CD1c-positive myeloid dendritic cell (primary cell): ENCODE measurements at regions not wholly inside any gene's neighbourhood (a gene's known extent, or its start where the extent isn't known, plus 50 kb on each side); places are given as distances from the start of the nearest gene placed in this dataset.

Experiments used
- DNase-seq: peaks from one replicate; pipeline ENCODE4 v3.0.0-alpha.2; 2016; ENCODE audit errors: extremely low spot score

DNA sequence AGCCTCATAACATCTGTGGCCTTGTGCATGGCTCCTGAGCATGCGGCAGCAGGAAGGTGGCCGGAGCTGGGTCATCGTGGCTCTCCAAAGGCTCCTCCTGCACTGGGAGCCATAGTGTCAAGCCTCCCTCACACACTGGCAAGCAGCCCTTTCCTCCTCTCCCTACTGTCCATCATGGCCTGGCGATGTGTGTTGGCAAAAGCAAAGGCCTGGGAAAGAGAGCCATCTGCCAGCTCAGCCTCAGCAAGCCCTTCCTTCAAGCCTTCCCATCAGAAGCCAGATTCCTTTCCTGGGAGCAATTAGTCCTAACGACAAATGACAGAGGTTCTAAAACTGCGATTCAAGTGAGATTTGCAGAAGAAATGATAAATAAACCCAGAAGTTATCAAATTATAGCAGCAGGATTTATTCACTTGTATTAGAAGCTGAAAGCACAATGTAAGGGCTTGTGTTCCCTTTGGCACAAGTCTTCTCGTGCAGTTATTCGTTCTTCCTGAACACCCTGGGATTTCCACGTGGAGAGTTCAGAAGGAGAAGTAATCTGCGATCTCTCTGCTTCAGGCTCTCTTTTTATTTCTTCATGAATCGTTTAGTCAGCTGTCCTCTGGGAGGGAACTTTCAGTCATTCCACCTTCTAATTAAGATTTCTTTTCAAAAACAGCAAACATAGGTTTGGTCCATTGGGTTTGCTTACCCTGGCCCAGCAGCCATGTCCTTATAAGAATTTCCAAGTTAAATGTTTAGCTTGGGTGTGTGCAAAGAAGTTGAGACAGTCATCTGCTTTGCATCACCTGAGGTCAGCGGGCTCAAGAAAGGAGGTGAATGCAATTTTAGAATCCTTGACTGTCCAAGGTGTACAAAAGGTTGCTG is 110.3 kb upstream of the TMC3 start:
- no peak for DNase-seq

DNA sequence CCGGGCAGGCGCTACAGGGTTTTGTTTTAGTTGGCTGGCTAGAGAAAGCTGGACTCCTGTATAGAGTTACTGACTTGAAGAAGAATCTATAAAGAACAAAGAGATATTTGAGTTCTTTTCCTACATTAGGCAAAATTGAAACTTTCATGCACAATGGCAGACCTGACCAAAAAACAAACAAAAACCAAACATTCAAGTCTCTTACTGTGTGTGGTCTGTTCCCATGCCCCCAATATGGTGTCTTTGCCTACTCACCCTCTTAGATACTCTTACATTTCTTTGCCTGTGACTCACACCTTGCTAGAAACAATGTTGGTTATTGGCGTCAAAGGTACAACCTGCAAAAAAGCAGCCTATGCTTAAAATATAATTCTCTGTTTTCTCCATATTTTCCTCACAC is 109.5 kb upstream of the TMC3 start:
- DNase-seq = no peak

DNA sequence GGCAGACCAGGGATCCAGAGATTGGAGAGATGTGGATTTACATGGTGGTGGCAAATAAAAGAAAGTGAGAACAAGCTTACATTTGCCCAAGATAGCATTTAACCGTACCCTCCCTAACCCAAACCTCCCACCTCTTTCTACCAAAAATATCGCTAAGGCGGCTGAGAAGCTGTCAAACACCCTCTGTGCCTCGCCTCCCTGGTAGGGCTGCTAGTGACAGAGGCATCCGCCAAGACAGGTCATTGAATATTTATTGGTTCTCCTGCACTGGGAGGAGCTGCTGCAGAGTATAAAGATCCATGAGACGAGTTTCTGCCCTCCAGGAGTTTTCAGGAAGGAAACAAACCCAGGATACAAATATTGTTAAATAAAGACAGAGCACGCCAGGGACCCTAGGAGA is 107.3 kb upstream of the TMC3 start:
- DNase-seq = no peak

DNA sequence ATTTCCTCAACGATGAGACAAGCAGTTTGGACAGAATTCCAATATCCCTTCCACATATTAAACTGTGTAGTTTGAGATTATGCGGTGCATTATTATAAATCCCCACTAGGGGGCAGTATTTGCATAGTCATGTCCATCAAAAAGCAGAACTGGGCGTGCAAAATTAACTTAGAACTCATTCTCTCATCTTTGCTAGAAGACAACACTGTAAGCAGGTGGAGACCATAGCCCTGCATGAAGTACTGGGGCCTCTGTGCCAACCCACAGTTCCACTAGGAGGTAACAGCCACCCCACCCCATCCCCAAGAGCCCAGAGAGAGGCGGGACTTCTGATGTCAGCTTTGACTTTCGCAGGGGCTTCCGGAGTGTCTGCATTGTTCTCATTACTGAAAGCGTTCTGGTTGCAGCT is 106.6 kb upstream of the TMC3 start:
- DNase-seq = peak; percentile 80

DNA sequence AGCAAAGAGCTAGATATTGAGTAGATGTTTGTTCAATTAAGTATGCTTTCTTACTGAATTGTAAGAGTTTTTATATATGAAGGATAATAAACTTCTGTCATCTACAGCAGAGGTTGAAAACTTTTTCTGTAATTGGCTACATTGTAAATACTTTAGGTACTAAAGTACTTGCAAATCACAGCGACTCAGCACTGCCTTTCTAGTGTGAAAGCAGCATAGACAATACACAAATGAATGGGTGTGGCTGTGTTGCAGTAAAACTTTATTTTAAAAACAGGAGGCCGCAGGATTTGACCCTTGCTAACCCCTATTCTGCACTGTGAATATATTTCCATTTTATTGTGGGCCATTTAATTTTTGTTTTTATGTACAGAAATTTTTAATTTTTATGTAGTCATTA is 104.3 kb upstream of the TMC3 start:
- DNase-seq = no peak

DNA sequence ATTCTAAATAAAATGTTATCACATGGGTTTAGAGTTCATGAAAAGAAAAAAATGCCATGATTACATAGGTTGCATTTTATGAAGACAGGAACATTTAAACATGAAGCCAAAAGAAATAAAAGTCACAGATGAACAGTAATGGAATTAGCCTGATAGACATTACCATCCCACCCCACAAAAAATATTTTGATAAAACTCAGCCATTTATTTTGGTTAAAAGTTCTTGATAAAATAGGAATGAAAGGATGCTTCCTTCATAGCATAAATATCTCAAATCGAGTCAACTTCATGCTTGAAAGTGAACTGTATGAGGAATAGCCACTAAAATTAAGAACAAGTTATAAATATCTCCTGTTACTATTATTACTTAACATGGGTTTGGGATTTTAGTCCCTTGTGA is 101.9 kb upstream of the TMC3 start:
- no peak for DNase-seq

DNA sequence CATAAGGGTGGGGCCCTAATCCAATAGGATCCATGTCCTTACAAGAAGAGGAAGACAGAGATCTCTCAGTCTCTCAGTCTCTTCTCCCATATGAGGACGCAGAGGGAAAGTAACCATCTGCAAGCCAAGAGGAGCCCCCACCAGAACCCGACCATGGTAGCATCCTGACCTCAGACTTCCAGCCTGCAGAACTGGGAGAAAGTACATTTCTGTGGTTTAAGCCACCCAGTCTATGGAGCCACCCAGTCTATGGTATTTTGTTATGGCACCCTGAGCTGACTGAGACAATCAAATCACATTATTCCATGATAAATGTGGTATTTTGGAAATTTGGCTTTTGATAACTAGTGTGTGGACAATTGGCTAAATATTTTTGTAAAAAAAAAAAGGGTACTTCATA is 101.5 kb upstream of the TMC3 start:
- DNase-seq = no peak

DNA sequence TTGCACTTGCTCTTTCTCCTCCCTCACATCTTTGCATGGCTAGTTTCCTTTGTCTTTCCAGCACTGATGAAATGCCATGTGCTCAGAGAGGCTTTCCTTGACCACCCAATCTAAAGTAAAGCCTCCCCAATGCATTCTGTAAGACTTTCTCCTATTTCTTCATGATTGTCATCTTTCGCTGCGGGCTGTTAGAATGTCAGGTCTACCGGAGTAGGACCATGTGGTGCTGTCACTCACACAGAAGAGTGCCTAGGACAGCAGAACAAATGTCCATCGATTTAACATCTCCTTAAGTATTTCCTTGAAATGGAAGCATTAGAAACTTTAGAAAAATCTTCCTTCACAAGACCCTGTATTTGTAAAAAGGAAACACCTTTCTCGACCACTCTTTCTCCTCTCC is 99.9 kb upstream of the TMC3 start:
- no peak for DNase-seq

DNA sequence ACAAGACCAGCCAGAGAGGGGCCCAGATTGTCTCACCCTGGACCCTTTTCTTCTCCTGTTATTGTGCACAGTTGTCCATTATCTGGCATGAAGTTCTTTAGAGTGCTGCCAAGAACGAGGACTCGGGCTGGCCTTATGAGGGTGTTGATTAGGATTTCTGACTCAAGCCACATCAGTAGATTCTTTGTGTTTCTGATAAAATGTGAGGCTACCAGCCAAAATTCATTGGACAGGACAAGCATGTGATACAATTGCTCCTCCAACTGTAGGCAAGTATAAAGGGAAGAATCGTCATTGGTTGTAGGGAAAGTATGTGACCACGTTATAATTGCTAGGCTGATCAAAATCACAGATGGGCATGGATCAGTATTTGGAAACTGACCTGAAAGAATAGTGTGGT is 99.2 kb upstream of the TMC3 start:
- no peak for DNase-seq

DNA sequence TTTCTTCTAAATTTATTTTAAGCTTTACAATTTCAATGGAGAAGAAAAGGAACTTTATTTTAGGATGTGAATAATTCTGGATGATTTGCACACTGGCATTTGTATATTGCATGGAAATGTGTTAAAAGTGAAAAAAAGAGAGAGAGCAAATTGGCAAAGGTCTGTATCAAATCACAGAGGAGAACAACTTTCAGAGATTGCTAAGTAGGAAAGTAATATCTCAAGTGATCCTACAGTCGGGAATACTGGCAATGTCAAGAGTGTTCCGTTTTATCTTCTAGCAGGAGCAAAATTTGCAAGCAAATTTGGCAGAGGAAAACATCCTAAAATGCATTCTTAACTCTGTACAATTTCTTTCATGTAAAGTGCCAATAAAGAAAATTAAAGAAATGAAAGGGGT is 97.1 kb upstream of the TMC3 start:
- DNase-seq = no peak

DNA sequence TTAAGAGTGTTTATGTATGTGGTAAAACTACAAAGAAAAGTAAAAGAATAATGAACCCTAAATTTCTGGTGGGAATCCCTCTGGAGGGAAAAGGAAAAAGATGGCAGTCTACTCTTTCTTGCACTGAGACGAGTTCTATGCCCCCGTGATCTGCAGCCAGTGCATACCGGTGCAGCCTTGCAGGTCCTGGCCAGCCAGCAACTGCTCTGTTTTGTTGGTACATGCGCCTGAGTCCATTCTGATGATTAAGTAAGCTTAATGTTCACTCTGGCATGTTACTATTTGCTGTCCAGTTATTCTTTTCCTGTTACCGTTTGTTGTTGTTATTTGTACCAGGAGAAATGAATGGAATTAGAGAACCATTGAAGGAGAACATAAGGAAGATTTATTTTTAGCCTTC is 95.1 kb upstream of the TMC3 start:
- no peak for DNase-seq

DNA sequence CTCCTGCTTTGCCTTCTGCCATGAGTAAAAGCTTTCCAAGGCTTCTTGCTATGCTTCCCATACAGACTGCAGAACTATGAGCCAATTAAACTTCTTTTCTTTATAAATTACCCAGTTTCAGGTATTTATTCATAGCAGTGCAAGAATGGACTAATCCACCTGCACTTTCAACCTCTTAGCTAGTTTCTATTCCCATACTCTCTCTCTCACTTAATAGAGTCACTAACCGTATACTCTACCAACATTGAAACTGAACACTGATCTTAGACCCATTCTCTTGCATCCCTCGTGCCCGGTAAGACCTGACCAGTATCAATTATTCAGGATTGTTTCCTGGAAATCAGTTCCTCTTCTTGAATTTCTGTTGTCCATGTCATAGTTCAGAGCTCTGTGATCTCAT is 92.7 kb upstream of the TMC3 start:
- no peak for DNase-seq

DNA sequence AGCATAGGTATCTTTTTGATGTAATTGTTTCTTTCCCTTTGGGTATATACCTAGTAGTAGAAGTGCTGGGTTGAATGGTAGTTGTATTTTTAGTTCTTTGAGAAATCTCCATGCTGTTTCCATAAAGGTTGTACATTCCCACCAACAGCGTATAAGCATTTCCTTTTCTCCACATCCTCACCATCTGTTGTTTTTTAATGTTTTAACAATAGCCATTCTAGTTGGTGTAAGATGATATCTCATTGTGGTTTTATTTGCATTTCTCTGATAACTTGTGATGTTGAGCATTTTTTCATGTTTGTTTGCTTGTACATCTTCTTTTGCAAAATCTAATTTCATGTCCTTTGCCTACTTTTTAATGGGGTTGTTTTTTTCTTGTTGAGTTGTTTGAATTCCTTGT is 80.0 kb upstream of the TMC3 start:
- DNase-seq = no peak

DNA sequence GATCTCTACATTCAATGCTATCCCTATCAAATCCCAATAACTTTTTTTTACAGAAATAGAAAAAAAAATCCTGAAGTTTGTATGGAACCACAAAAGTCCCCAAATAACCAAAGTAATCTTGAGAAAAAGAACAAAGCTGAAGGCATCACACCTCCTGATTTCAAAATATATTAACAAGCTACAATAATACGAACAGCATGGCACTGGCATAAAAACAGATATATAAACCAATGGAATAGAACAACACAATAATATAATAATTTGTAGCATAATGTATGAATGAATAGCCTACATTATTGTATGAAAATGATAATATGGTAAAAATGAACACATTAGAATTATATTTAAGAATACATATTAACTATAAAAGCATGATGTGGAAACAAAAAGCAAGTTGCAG is 76.7 kb upstream of the TMC3 start:
- DNase-seq = no peak

DNA sequence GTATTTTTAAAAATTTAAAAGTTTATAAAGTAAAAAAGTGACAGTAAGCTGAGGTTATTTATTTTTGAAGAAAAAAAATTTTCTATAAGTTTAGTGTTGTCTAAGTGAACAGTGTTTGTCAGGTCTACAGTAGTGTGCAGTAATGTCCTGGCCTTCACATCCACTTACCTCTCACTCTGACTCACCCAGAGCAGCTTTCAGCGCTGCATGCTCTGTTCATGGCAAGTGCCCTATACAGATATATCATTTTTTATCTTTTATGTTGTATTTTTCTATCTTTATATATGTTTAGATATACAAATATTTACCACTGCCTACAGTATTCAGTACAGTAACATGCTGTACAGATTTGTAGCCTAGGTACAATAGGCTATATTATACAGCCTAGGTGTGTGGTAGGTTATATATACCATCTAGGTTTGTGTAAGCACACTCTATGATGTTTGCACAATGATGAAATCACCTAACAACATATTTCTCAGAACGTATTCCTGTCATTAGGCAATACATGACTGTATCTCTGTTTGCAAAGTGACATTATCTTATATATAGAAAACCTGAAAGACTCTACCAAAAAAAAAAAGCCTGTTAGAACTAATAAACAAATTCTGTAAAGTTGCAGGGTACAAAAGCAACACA is 75.9 kb upstream of the TMC3 start:
- no peak for DNase-seq

DNA sequence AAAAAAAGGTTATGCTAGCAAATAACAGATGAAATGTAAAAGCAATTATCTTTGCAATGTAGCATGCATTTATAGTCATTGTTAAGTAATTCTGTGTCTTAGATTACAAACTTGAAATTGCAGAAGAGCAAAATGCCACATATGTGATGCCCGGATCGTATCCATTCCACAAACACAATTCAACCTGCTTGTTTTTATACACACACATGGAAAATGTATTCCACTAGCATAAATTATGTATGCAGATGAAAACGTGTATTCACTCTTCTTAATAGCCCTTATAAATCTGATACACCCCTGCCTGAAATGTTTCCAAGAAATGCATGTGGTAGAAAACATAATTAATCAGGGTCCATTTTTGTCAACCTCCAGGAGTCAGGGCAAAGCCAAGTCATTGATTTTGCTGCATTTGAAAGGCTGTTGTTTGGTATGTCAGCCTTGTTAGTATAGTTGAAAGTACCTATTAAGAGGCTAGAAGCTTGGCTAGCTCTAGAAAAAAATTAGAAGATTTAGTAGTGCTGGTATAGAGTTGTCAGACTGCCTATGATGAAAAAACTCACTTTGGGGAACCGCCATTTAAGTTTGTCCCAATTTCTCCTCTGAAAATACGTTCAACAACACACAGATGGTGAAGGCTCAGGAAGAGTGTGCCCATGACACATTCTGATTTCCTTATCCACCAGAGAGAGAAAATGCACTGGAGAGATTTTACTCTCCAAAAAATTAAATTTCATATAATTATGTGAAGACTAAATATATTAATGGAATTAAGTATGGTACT is 69.2 kb upstream of the TMC3 start:
- DNase-seq = no peak

DNA sequence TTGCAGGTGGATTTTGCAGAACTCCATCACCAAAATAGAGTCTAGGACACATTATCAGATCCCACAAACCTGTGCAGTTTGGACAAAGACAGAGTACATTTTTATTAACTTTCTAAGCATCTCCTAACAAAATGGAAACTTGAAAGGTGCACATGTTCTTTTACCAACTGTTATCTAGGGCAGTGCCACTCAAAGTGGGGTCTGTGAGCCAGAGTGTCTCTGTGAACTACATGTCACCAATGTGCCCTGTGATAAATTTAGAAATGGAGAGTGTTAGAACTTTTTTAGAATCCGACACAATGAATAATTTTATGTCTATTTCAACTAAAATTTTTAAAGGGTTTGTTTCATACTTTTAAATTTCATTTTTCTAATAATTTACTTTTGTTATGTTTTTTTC is 68.4 kb upstream of the TMC3 start:
- no peak for DNase-seq

DNA sequence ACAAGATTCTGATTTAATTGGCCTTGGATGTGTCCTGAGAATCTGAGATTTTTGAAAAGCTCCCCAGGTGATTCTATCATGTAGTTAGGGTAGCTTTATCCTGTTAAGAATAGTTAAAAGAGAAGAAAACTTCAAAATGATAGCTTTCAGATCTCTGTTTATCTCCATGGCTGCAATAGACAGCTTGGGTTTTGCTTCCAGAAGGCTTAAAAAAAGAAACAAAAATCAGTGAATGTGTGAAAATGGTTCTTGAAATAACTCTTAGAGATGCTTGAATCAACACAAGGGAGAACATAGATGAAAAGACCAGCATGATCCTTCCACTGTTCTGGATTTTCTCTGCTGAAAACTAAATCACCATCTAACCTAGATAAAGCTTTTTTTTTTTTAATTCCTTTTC is 60.8 kb upstream of the TMC3 start:
- no peak for DNase-seq

DNA sequence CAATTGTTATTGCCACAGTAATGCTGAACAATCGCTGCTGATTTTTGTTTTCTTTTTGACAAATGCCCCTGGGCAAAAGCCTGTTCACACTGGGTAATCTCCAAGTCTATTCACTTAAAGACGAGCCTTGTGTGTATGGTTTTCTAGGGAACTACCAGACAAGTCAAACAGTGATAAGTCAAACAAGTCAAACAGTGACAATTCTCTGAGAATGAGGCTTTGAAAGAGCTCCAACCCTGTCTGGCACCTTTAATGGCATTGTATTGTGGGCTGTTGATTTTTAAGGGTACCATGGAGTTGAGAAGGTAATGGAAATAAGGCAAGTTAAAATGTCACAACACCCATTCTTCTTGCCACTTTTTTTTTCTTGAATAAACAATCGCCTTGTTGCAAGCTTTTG is 59.4 kb upstream of the TMC3 start:
- DNase-seq = no peak

DNA sequence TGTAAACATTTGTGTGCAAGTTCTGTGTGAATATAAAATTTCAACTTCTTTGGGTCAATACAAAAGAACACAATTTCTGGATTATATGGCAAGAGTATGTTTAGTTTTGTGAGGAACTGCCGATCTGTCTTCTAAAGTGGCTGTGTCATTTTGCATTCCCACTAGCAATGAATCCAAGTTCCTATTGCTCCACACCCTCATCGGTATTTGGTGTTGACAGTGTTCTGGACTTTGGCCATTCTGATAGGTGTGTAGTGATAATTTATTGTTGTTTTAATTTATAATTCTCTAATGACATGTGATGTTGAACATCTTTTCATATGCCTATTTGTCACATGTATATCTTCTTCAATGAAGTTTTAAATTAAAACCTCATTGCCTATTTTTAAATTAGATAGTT is 58.2 kb upstream of the TMC3 start:
- no peak for DNase-seq

DNA sequence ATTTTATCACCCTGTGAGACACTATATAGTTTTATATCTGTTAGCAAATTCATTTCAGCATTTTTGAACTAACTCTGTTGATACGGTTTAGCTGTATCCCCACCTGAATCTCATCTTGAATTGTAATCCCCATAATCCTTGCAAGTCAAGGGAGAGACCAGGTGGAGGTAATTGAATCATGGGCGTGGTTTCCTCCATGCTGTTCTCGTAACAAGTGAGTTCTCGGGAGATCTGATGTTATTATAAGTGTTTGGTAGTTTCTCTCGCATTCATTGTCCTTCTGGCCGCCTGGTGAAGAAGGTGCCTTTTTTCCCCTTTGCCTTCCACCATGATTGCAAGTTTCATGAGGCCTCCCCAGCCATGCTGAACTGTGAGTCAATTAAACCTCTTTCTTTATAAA is 53.2 kb upstream of the TMC3 start:
- DNase-seq = no peak

DNA sequence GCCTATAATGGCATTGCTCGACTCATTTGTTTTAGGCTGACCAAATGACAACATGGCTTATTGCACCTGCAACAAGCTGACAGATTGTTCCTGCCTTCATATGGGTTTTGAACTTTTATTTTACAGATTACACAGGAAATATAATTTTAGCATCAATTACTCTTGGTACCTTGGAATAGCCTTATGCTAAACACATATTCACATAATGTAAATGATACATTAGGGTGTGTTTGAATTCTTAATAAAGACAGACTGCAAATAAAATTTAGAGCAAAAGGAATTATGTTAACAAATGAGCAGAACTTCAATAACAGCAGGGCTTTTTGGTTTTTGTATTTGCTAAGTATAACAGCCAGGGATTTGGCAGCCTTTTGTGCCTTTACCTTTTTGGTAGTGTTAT is 51.9 kb upstream of the TMC3 start:
- DNase-seq = no peak
